Natural killer cell (primary cell): ENCODE measurements at regions not wholly inside any gene's neighbourhood (a gene's known extent, or its start where the extent isn't known, plus 50 kb on each side); places are given as distances from the start of the nearest gene placed in this dataset.

Experiments
- ATAC-seq, 3 donors: fragments of 150-1000 bp in 2 of 3; fragments of 200-7000 bp in 1 of 3; cut with Tn5 transposase; 1 replicate in 1 of 3; 2 replicates in 2 of 3; pipeline ENCODE4 v1.10.0; 2021; ENCODE audit warnings: mild to moderate bottlenecking in 2 of 3, moderate library complexity in 2 of 3
- DNase-seq, 2 donors: peaks; one replicate each; pipeline versions ENCODE4 v3.0.0 to v3.0.0-alpha.2; 2013 to 2021; ENCODE audit warnings: mixed read lengths in 1 of 2
- H3K27ac ChIP-seq: one replicate; pipeline ENCODE4 v1.5.1; 2013; ENCODE audit warnings: mild to moderate bottlenecking, low read length
- H3K27me3 ChIP-seq: one replicate; pipeline ENCODE4 v1.6.1; 2013; ENCODE audit warnings: low read length; ENCODE audit not compliant: control insufficient read depth, insufficient read depth
- H3K36me3 ChIP-seq: one replicate; pipeline ENCODE4 v1.6.1; 2013; ENCODE audit warnings: low read length; ENCODE audit not compliant: control insufficient read depth, insufficient read depth
- H3K4me1 ChIP-seq: one replicate; pipeline ENCODE4 v1.6.1; 2013; ENCODE audit warnings: low read length; ENCODE audit not compliant: control insufficient read depth, insufficient read depth
- H3K4me3 ChIP-seq: one replicate; pipeline ENCODE4 v1.5.1; 2013; ENCODE audit warnings: low read length
- H3K9me3 ChIP-seq: one replicate; pipeline ENCODE4 v1.6.1; 2013; ENCODE audit warnings: low read length; ENCODE audit not compliant: control insufficient read depth, insufficient read depth
- H3K27ac Mint-ChIP-seq, 2 donors: one replicate each; pipeline ENCODE4 v1.8.0; 2022; ENCODE audit warnings: mild to moderate bottlenecking in 2 of 2, mixed read lengths in 2 of 2, moderate library complexity in 1 of 2
- H3K27me3 Mint-ChIP-seq, 2 donors: one replicate each; pipeline ENCODE4 v1.8.0; 2022; ENCODE audit warnings: low read depth in 2 of 2, mixed read lengths in 2 of 2
- H3K36me3 Mint-ChIP-seq: one replicate; pipeline ENCODE4 v1.8.0; 2022; ENCODE audit warnings: mixed read lengths
- H3K4me1 Mint-ChIP-seq, 2 donors: one replicate each; pipeline ENCODE4 v1.8.0; 2022; ENCODE audit warnings: mixed read lengths in 2 of 2
- H3K4me3 Mint-ChIP-seq: one replicate; pipeline ENCODE4 v1.8.0; 2022; ENCODE audit warnings: mild to moderate bottlenecking, moderate library complexity, mixed read lengths
- H3K9me3 Mint-ChIP-seq, 2 donors: one replicate each; pipeline ENCODE4 v1.8.0; 2022; ENCODE audit warnings: mixed read lengths in 2 of 2
- CTCF ChIP-seq: fragments of 200-600 bp; IDR thresholded peaks from one replicate; pipeline ENCODE4 v1.8.0; 2022; ENCODE audit warnings: antibody characterized with exemption
- WGBS: methylation state at CpG from one replicate; pipeline ENCODE4 v1.1.7; 2013; ENCODE audit warnings: missing lambda C conversion rate; ENCODE audit not compliant: insufficient coverage; 5-methylcytosine and 5-hydroxymethylcytosine counted together
- intact Hi-C: fragments of 100-400 bp; cut with micrococcal nuclease; formaldehyde crosslinking; loops from one replicate; pipeline ENCODE4 v1.14.2; 2022

DNA sequence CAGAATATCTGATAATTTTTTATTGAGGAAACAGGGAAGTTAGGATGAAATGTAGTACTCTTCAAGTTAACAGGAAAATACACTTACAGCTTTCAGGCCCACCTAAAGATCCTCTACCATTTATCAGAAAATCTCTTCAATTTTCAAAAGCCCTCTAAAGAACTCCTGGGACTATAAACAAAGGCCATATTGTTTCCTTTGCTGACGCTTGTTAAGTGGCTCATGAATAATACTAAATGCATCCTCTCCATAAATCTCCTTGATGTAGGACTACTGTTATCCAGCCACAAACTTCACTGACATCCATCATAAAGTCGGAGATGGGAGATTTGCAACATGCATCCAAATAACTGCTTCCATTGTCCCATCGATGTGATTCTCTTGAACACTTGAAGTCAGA lies 326.5 kb downstream of the ZIC1 start:
- no peaks in the 10 kb centered on the region for H3K4me1 Mint-ChIP-seq
- ATAC-seq (no peak), DNase-seq (no peak)
- 80% methylated on average over 2 of the region's 3 CpGs for WGBS
- H3K27me3 ChIP-seq: no peaks in the 10 kb centered on the region
- no peaks in the 10 kb centered on the region for H3K36me3 Mint-ChIP-seq
- no peak overlapping the region for H3K4me3 Mint-ChIP-seq
- intact Hi-C loops: no loop called here
- no peak overlapping the region for H3K27ac ChIP-seq
- no peak overlapping the region for H3K4me3 ChIP-seq
- no peak for TF ChIP-seq CTCF
- no peaks in the 10 kb centered on the region for H3K36me3 ChIP-seq
- H3K9me3 Mint-ChIP-seq: peaks cover 3 to 8% of the 10 kb centered on the region in 2 donors
- no peak overlapping the region for H3K27ac Mint-ChIP-seq
- no peaks in the 10 kb centered on the region for H3K9me3 ChIP-seq
- H3K27me3 Mint-ChIP-seq: no peaks in the 10 kb centered on the region
- no peaks in the 10 kb centered on the region for H3K4me1 ChIP-seq

GRCh38 chr3:147736226-147736625 lies 327.1 kb downstream of the ZIC1 start:
- H3K27me3 Mint-ChIP-seq: no peaks in the 10 kb centered on the region
- no peak for TF ChIP-seq CTCF
- no peaks in the 10 kb centered on the region for H3K4me1 Mint-ChIP-seq
- H3K27me3 ChIP-seq: no peaks in the 10 kb centered on the region
- intact Hi-C loops: no loop called here
- DNase-seq: no peak
- H3K4me3 ChIP-seq: no peak overlapping the region
- ATAC-seq: no peak
- no peaks in the 10 kb centered on the region for H3K4me1 ChIP-seq
- no peak overlapping the region for H3K27ac ChIP-seq
- H3K27ac Mint-ChIP-seq: no peak overlapping the region
- no peaks in the 10 kb centered on the region for H3K36me3 ChIP-seq
- H3K9me3 ChIP-seq: no peaks in the 10 kb centered on the region
- 0% methylated on average over 1 of the region's 2 CpGs for WGBS
- no peak overlapping the region for H3K4me3 Mint-ChIP-seq
- no peaks in the 10 kb centered on the region for H3K36me3 Mint-ChIP-seq
- H3K9me3 Mint-ChIP-seq: peaks cover 3 to 8% of the 10 kb centered on the region in 2 donors

- Mint-ChIP-seq H3K4me3 (no peak overlapping the region), H3K27me3 (no peaks in the 10 kb centered on the region), H3K36me3 (no peaks in the 10 kb centered on the region), H3K9me3 (peaks cover 3 to 8% of the 10 kb centered on the region in 2 donors), H3K27ac (no peak overlapping the region), H3K4me1 (no peaks in the 10 kb centered on the region)
- TF ChIP-seq CTCF: no peak
- intact Hi-C loops: no loop called here
- ATAC-seq (no peak), DNase-seq (no peak)
- Histone ChIP-seq H3K27ac (no peak overlapping the region), H3K4me3 (no peak overlapping the region), H3K9me3 (no peaks in the 10 kb centered on the region), H3K4me1 (no peaks in the 10 kb centered on the region), H3K27me3 (no peaks in the 10 kb centered on the region), H3K36me3 (no peaks in the 10 kb centered on the region)
- WGBS: no CpG with 5 or more reads among the region's 1 CpG
Measured at GRCh38 chr3:147737376-147737775, 328.2 kb downstream of the ZIC1 start.

DNA sequence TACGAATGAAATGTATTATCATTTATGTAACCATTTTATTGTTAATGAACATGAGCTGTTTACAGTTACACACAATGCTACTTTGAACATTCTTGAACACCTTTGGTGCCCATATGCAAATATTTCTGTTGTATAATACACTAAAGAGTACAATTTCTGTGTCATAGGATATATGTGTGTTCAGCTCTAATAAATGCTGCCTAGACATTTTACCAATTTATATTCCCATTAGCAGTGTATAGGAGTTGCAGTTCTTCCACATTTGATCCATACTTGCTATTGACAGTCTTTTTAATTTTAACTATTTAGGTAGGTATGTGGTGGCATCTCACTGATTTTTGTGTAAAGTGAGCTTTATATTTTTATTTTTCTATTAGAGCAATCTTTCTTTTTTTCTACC lies 331.8 kb downstream of the ZIC1 start:
- no CpG with 5 or more reads among the region's 1 CpG for WGBS
- no peak overlapping the region for H3K27ac Mint-ChIP-seq

More for the DNA sequence above, 331.8 kb downstream of the ZIC1 start:
- no peaks in the 10 kb centered on the region for H3K4me1 Mint-ChIP-seq
- no peaks in the 10 kb centered on the region for H3K36me3 Mint-ChIP-seq
- H3K9me3 Mint-ChIP-seq: peaks cover 11 to 16% of the 10 kb centered on the region in 2 donors
- intact Hi-C loops: no loop called here
- Histone ChIP-seq H3K27ac (no peak overlapping the region), H3K27me3 (no peaks in the 10 kb centered on the region), H3K9me3 (no peaks in the 10 kb centered on the region), H3K4me3 (no peak overlapping the region), H3K36me3 (no peaks in the 10 kb centered on the region), H3K4me1 (no peaks in the 10 kb centered on the region)
- H3K4me3 Mint-ChIP-seq: no peak overlapping the region
- no peak for DNase-seq
- no peak for ATAC-seq
- H3K27me3 Mint-ChIP-seq: no peaks in the 10 kb centered on the region
- TF ChIP-seq CTCF: no peak
